ENCODE measurements at regions not wholly inside any gene's neighbourhood (a gene's known extent, or its start where the extent isn't known, plus 50 kb on each side); places are given as distances from the start of the nearest gene placed in this dataset.

DNA sequence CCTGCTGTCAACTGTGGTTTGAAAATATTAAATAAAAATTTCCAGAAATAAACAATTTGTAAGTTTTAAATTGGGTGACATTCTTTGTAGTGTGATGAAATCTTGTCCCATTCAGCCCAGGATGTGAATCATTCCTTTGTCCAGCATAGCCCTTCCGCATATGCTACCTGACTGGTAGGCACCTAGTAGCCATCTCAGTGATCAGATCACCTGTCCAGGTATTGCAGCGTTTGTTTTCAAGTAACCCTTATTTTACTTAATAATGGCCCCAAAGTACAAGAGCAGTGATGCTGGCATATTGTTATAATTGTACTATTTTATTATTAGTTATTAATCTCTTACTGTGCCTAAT, 351.6 kb upstream of the B3GALT2 start:
- TF ChIP-seq, protein P1, sequence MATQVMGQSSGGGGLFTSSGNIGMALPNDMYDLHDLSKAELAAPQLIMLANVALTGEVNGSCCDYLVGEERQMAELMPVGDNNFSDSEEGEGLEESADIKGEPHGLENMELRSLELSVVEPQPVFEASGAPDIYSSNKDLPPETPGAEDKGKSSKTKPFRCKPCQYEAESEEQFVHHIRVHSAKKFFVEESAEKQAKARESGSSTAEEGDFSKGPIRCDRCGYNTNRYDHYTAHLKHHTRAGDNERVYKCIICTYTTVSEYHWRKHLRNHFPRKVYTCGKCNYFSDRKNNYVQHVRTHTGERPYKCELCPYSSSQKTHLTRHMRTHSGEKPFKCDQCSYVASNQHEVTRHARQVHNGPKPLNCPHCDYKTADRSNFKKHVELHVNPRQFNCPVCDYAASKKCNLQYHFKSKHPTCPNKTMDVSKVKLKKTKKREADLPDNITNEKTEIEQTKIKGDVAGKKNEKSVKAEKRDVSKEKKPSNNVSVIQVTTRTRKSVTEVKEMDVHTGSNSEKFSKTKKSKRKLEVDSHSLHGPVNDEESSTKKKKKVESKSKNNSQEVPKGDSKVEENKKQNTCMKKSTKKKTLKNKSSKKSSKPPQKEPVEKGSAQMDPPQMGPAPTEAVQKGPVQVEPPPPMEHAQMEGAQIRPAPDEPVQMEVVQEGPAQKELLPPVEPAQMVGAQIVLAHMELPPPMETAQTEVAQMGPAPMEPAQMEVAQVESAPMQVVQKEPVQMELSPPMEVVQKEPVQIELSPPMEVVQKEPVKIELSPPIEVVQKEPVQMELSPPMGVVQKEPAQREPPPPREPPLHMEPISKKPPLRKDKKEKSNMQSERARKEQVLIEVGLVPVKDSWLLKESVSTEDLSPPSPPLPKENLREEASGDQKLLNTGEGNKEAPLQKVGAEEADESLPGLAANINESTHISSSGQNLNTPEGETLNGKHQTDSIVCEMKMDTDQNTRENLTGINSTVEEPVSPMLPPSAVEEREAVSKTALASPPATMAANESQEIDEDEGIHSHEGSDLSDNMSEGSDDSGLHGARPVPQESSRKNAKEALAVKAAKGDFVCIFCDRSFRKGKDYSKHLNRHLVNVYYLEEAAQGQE (IDR thresholded peaks at IDR 0.05; ENCODE audit: insufficient read depth in 1 of 2, low read depth in 2 of 2, low read length in 2 of 2), result no peak
- TF ChIP-seq POLR2AphosphoS5 (IDR thresholded peaks at IDR 0.05; ENCODE audit: low read depth, low read length) (no peak), TAF1 (IDR thresholded peaks at IDR 0.05; ENCODE audit: borderline replicate concordance, insufficient read depth, low read length) (no peak)
